SK-N-SH (cell line): ENCODE measurements at regions not wholly inside any gene's neighbourhood (a gene's known extent, or its start where the extent isn't known, plus 50 kb on each side); places are given as distances from the start of the nearest gene placed in this dataset.

Source experiments
- CTCF ChIA-PET: fragments of 300-600, 350-600 bp; formaldehyde crosslinking; extraction: SDS; loops from one replicate; lab custom pipeline; 2021; lab: Yijun Ruan, JAX
- POLR2A ChIA-PET: fragments of 350-600 bp; sonication (Branson Sonifier 250); formaldehyde crosslinking; extraction: SDS; loops from one replicate; lab custom pipeline; 2020; ENCODE audit warnings: antibody characterized with exemption, inconsistent platforms; lab: Yijun Ruan, JAX
- DNase-seq: peaks from one replicate; pipeline ENCODE4 v3.0.0; 2012
- H2AFZ ChIP-seq: fragments of 200-600 bp; sonication (generic); 2 replicates; pipeline ENCODE4 v1.8.1; 2016; ENCODE audit warnings: antibody characterized with exemption, mild to moderate bottlenecking, low read depth
- H3F3A ChIP-seq: fragments of 200-600 bp; sonication (generic); replicated peaks from 2 replicates; pipeline ENCODE3; 2016; ENCODE audit warnings: antibody characterized with exemption, mild to moderate bottlenecking; ENCODE audit not compliant: insufficient read depth
- H3K27ac ChIP-seq, 2 experiments: fragments of 200-500 bp in 1 of 2; fragments of 200-600 bp in 1 of 2; sonication (Bioruptor generic) in 1 of 2; sonication (generic), shearing (Covaris generic) in 1 of 2; 2 replicates each; pipeline versions ENCODE4 v1.5.1 to v1.6.1; 2014 to 2016; ENCODE audit warnings: low read depth in 2 of 2, inconsistent platforms in 1 of 2, low read length in 1 of 2, mild to moderate bottlenecking in 1 of 2, mixed read lengths in 1 of 2
- H3K27me3 ChIP-seq: fragments of 200-600 bp; sonication (generic), shearing (Covaris generic); 2 replicates; pipeline ENCODE4 v1.6.1; 2016; ENCODE audit warnings: mixed run types; ENCODE audit not compliant: insufficient read depth
- H3K36me3 ChIP-seq, 2 experiments: fragments of 200-500 bp in 1 of 2; fragments of 200-600 bp in 1 of 2; sonication (Bioruptor generic) in 1 of 2; sonication (generic) in 1 of 2; replicated peaks in 1 of 2; 2 replicates each; pipeline versions ENCODE3 to v1.5.1; 2014 to 2016; ENCODE audit warnings: low read length in 1 of 2, mild to moderate bottlenecking in 1 of 2; ENCODE audit not compliant: insufficient read depth in 2 of 2, control insufficient read depth in 1 of 2
- H3K4me1 ChIP-seq, 2 experiments: fragments of 200-500 bp in 1 of 2; fragments of 200-600 bp in 1 of 2; sonication (Bioruptor generic) in 1 of 2; sonication (generic), shearing (Covaris generic) in 1 of 2; 2 replicates each; pipeline versions ENCODE4 v1.5.1 to v1.6.1; 2014 to 2016; ENCODE audit warnings: low read depth in 1 of 2, low read length in 1 of 2, mixed run types in 1 of 2; ENCODE audit not compliant: insufficient read depth in 2 of 2, control insufficient read depth in 1 of 2
- H3K4me2 ChIP-seq: fragments of 200-600 bp; sonication (generic), shearing (Covaris generic); 2 replicates; pipeline ENCODE4 v1.6.1; 2017; ENCODE audit warnings: mixed run types
- H3K4me3 ChIP-seq, 2 experiments: fragments of 200-500 bp in 1 of 2; fragments of 200-600 bp in 1 of 2; sonication (Bioruptor generic) in 1 of 2; sonication (generic), shearing (Covaris generic) in 1 of 2; 2 replicates each; pipeline versions ENCODE4 v1.5.1 to v1.8.1; 2014 to 2016; ENCODE audit warnings: low read depth in 2 of 2, inconsistent platforms in 1 of 2, low read length in 1 of 2, mild to moderate bottlenecking in 1 of 2, mixed read lengths in 1 of 2, moderate library complexity in 1 of 2
- H3K79me2 ChIP-seq: fragments of 200-600 bp; sonication (generic); 2 replicates; pipeline ENCODE4 v1.8.1; 2017; ENCODE audit warnings: mild to moderate bottlenecking; ENCODE audit not compliant: insufficient read depth
- H3K9ac ChIP-seq: fragments of 200-600 bp; sonication (generic); 2 replicates; pipeline ENCODE4 v1.6.1; 2017; ENCODE audit warnings: mixed run types
- H3K9me2 ChIP-seq: fragments of 200-600 bp; sonication (generic); 2 replicates; pipeline ENCODE4 v1.6.1; 2017; ENCODE audit warnings: mixed run types
- H3K9me3 ChIP-seq: fragments of 200-600 bp; sonication (generic); 2 replicates; pipeline ENCODE4 v1.6.1; 2017; ENCODE audit warnings: mixed run types, mild to moderate bottlenecking, moderate library complexity
- H4K20me1 ChIP-seq: fragments of 200-600 bp; sonication (generic); 2 replicates; pipeline ENCODE4 v1.6.1; 2017; ENCODE audit warnings: mild to moderate bottlenecking, mixed run types; ENCODE audit not compliant: insufficient read depth
- CTCF ChIP-seq: fragments of 200-600 bp; sonication (generic); IDR thresholded peaks from 2 replicates; pipeline ENCODE4 v1.6.1; 2017; ENCODE audit warnings: antibody characterized with exemption, mild to moderate bottlenecking, moderate library complexity
- EZH2phosphoT487 ChIP-seq: fragments of 200-600 bp; sonication (generic); IDR thresholded peaks from 2 replicates; pipeline ENCODE4 v1.6.1; 2017; ENCODE audit warnings: low read depth, mixed run types, mild to moderate bottlenecking, antibody characterized with exemption, moderate library complexity, borderline replicate concordance
- IRF3 ChIP-seq: fragments of 150-350 bp; IDR thresholded peaks from 2 replicates; pipeline ENCODE4 v1.6.1; 2016; ENCODE audit warnings: mild to moderate bottlenecking, low read depth, low read length
- MXI1 ChIP-seq: IDR thresholded peaks from 2 replicates; pipeline ENCODE4 v1.6.1; 2012; ENCODE audit warnings: mild to moderate bottlenecking, low read depth, low read length, improper control_type of control experiment
- PBX3 ChIP-seq: IDR thresholded peaks from 2 replicates; pipeline ENCODE4; 2012
- RXRA ChIP-seq: IDR thresholded peaks from 2 replicates; pipeline ENCODE4 v1.4.0; 2012; ENCODE audit warnings: low read depth, mild to moderate bottlenecking, borderline replicate concordance
- SIN3A ChIP-seq: IDR thresholded peaks from 2 replicates; pipeline ENCODE4 v1.6.1; 2012; ENCODE audit warnings: low read depth, mild to moderate bottlenecking, low read length, moderate library complexity, borderline replicate concordance
- USF1 ChIP-seq: IDR thresholded peaks from 2 replicates; pipeline ENCODE4 v1.4.0; 2012; ENCODE audit warnings: low read depth, borderline replicate concordance
- YY1 ChIP-seq: IDR thresholded peaks from 2 replicates; pipeline ENCODE4 v1.4.0; 2012; ENCODE audit warnings: low read depth, mild to moderate bottlenecking
- WGBS: methylation state at CpG from one replicate; pipeline ENCODE4 v1.1.6; 2017; ENCODE audit warnings: low lambda C conversion rate; 5-methylcytosine and 5-hydroxymethylcytosine counted together

GRCh38 chr3:192057261-192057660 lies 596.3 kb downstream of the PYDC2 start (continued):
- TF ChIP-seq IRF3 (no peak), EZH2phosphoT487 (no peak), PBX3 (no peak), YY1 (no peak)

GRCh38 chr3:192060160-192060781 lies 599.3 kb downstream of the PYDC2 start:
- Histone ChIP-seq H3K9me3 (no peaks in the 10 kb centered on the region), H3K36me3 (no peaks in the 10 kb centered on the region), H3K4me2 (no peak overlapping the region), H4K20me1 (no peaks in the 10 kb centered on the region), H3K27ac (no peak overlapping the region), H3K9me2 (no peaks in the 10 kb centered on the region), H2AFZ (no peak overlapping the region), H3K27me3 (no peaks in the 10 kb centered on the region), H3K79me2 (no peaks in the 10 kb centered on the region), H3K9ac (no peak overlapping the region), H3K4me3 (no peak overlapping the region), H3K4me1 (no peaks in the 10 kb centered on the region), H3F3A (no peaks in the 10 kb centered on the region)
- TF ChIP-seq RXRA = no peak
- POLR2A ChIA-PET = no interaction called here
- no peak for DNase-seq
- 11% methylated on average over 3 of the region's 3 CpGs for WGBS
- CTCF ChIA-PET = no interaction called here

GRCh38 chr3:192061426-192061825 lies 600.5 kb downstream of the PYDC2 start:
- Histone ChIP-seq H4K20me1 (no peaks in the 10 kb centered on the region), H3K4me1 (no peaks in the 10 kb centered on the region), H3K36me3 (no peaks in the 10 kb centered on the region), H3K9me2 (no peaks in the 10 kb centered on the region), H3F3A (no peaks in the 10 kb centered on the region), H3K27me3 (no peaks in the 10 kb centered on the region), H3K4me3 (no peak overlapping the region), H3K9me3 (no peaks in the 10 kb centered on the region), H3K79me2 (no peaks in the 10 kb centered on the region), H2AFZ (no peak overlapping the region), H3K4me2 (no peak overlapping the region), H3K27ac (no peak overlapping the region), H3K9ac (no peak overlapping the region)
- TF ChIP-seq MXI1 (no peak), IRF3 (no peak), SIN3A (no peak), USF1 (no peak), CTCF (no peak)
- ChIA-PET CTCF (no interaction called here), POLR2A (no interaction called here)
- WGBS = 3% methylated on average over 2 of the region's 2 CpGs
- DNase-seq = no peak
